Cardiac fibroblast (primary cell): ENCODE measurements at regions not wholly inside any gene's neighbourhood (a gene's known extent, or its start where the extent isn't known, plus 50 kb on each side); places are given as distances from the start of the nearest gene placed in this dataset.

ENCODE experiments used
- DNase-seq, 2 donors: peaks; one replicate each; pipeline versions ENCODE4 v3.0.0 to v3.0.0-alpha.2; 2010; ENCODE audit warnings: low read depth in 2 of 2
- H3K4me3 ChIP-seq, 2 donors: replicated peaks in 1 of 2; 1 replicate in 1 of 2; 2 replicates in 1 of 2; pipeline ENCODE4 v1.5.1; 2011; ENCODE audit warnings: low read depth in 2 of 2, low read length in 2 of 2, mild to moderate bottlenecking in 2 of 2, moderate library complexity in 1 of 2
- CTCF ChIP-seq: IDR thresholded peaks from one replicate; pipeline ENCODE4 v1.5.1; 2011; ENCODE audit warnings: low read depth, mild to moderate bottlenecking, low read length, inconsistent platforms

GRCh38 chr1:91584878-91585277 lies 84.2 kb downstream of the CDC7 start:
- TF ChIP-seq CTCF, result no peak
- DNase-seq, result no peak
- H3K4me3 ChIP-seq, result no peak overlapping the region

GRCh38 chr1:91585502-91585901 lies 84.9 kb downstream of the CDC7 start:
- no peak for DNase-seq
- TF ChIP-seq CTCF, result no peak
- H3K4me3 ChIP-seq, result no peak overlapping the region

- DNase-seq, result no peak
- TF ChIP-seq CTCF, result no peak
- H3K4me3 ChIP-seq, result no peak overlapping the region
Measured at GRCh38 chr1:91585982-91586381, 85.3 kb downstream of the CDC7 start.

GRCh38 chr1:91589437-91589836 lies 88.8 kb downstream of the CDC7 start:
- no peak for DNase-seq
- H3K4me3 ChIP-seq, result no peak overlapping the region
- TF ChIP-seq CTCF, result no peak

- H3K4me3 ChIP-seq, result no peak overlapping the region
- no peak for DNase-seq
- TF ChIP-seq CTCF, result no peak
Measured at GRCh38 chr1:91591175-91591974, 90.7 kb downstream of the CDC7 start.

- TF ChIP-seq CTCF, result no peak
- H3K4me3 ChIP-seq, result no peak overlapping the region
- DNase-seq, result no peak
Measured at GRCh38 chr1:91592716-91593477, 92.2 kb downstream of the CDC7 start.
